OCI-LY1 (cell line): ENCODE measurements at regions not wholly inside any gene's neighbourhood (a gene's known extent, or its start where the extent isn't known, plus 50 kb on each side); places are given as distances from the start of the nearest gene placed in this dataset.

Experiments used
- CTCF ChIP-seq: fragments of 200-600 bp; sonication (generic), shearing (Covaris generic); IDR thresholded peaks from 2 replicates; pipeline ENCODE4 v1.5.1; 2017; ENCODE audit warnings: mild to moderate bottlenecking, antibody characterized with exemption, low read length, moderate library complexity, mixed read lengths
- EZH2 ChIP-seq: fragments of 200-600 bp; sonication (generic), shearing (Covaris generic); IDR thresholded peaks from 2 replicates; pipeline ENCODE4 v1.8.0; 2017; ENCODE audit warnings: borderline replicate concordance, mixed run types, mild to moderate bottlenecking, antibody characterized with exemption, low read length, moderate library complexity, mixed read lengths

GRCh38 chr3:162368417-162368816 lies 871.8 kb downstream of the OTOL1 start:
- TF ChIP-seq CTCF (no peak), EZH2 (no peak)
